GM21723 (cell line): ENCODE measurements at regions not wholly inside any gene's neighbourhood (a gene's known extent, or its start where the extent isn't known, plus 50 kb on each side); places are given as distances from the start of the nearest gene placed in this dataset.

Source experiments
- ATAC-seq: cut with Tn5 transposase; IDR thresholded peaks from one replicate; pipeline ENCODE4 v1.9.1; 2021; ENCODE audit warnings: mild to moderate bottlenecking, moderate library complexity; ENCODE audit not compliant: unreplicated experiment

DNA sequence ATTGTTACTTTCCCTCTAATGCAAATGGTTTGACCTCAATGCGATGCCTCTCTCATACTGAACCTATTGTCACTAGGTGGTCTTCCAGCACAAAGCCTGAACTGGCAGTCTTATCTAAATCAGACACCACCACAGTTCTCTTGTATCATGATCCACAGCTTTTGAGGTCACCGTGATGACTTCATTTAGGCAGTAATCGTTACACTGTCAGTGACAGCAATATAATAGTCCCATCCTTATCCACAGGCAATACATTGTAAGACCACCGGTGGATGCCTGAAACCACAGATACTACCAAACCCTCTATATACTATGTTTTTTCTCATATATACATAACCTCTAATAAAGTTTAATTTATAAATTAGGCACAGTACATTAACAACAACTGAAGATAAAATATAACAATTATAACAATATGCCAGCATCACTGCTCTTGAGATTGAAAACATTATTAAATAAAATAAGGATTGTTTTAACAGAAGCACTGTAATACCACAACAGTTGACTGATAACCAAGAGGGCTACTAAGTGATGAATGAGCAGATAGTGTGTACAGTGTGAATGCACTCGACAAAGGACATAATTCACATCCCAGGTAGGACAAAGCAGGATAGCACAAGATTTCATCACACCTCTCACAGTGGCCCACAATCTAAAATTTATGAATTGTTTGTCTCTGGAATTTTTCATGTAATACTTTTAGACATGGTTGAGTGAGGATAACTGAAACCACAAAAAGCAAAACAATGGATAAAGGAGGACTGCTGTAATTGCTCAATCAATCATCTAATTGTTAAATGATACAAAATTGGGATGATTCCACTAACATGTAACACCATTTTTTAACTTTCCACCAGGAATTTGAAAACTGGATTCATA is 419.4 kb downstream of the CENPC start:
- ATAC-seq = no peak

GRCh38 chr4:67124716-67125115 is 420.6 kb downstream of the CENPC start:
- ATAC-seq = no peak

- no peak for ATAC-seq
Measured at GRCh38 chr4:67122029-67122428, 423.3 kb downstream of the CENPC start.

GRCh38 chr4:67120369-67120768 is 424.9 kb downstream of the CENPC start:
- no peak for ATAC-seq

GRCh38 chr4:67109276-67109675 is 436.0 kb downstream of the CENPC start:
- ATAC-seq = no peak

GRCh38 chr4:67106861-67107460 is 438.3 kb downstream of the CENPC start:
- no peak for ATAC-seq

DNA sequence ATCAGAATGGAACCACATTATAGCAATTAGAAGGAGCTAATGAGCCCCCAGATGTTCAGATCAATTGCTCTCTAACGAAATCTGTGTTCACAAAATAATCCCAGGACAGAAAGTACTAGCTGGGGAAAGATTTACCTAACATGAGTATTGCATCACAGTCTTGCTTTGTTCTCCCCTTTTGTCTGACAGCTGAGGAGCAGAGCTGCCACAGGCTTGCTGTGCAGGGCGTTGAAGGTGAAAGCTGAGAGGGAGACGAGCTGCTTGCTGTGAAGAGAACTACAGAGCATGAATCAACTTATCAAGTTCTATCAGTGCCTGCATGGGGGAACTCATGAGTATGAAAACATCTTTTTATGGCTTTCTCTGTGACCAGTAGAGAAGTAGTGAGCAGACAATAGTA is 441.2 kb downstream of the CENPC start:
- ATAC-seq = no peak

DNA sequence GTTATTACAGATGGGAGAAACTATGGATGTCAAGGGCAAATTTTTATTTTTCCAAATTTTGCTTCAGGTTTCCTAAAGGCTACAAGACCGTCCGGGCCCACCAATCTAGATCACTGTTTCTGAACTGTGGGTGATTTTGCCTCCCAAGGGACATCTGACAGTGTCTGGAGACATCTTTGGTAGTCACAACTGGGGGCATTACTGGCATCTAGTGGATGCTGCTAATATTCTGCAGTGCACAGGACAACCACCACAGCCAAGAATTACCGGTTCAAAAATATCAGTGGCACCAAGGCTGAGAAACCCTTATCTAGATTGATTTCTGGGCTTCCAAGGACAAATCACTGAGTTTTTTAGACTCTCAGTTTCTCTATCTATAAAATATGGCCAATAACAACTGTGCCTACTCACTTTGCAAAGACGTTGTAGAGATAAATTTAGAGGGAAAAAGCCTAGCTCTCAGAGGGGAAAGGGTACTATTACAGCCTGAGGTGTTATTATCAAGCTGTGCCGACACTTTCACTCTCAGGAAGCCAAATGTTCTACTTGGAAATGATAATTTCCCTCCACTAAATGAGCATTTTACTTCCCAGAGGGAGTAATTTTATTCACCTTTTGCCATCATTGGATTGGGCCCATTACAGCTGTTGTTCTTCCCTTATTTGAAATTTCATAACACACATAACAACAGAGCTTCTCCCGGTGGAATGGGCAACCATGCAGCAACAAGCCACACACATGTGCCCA is 442.1 kb downstream of the CENPC start:
- ATAC-seq = no peak

DNA sequence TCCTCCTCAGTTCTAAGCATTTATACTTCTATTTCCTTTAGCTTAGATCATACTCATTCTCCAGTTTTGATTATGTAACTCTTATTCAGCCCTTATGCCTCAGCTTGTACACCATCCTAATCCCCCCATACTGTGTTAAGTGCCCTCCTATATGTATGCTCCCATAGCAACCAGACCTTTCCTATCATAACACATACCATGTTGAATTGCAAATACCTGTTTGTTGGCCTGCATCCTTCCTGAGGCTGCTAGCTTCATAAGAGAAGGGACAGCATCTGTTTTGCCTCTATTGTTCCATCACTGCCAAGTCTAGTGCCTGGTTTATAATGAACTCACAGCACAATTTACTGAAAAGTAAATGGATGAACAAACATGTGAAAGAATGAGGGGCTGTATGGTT is 443.7 kb downstream of the CENPC start:
- no peak for ATAC-seq

DNA sequence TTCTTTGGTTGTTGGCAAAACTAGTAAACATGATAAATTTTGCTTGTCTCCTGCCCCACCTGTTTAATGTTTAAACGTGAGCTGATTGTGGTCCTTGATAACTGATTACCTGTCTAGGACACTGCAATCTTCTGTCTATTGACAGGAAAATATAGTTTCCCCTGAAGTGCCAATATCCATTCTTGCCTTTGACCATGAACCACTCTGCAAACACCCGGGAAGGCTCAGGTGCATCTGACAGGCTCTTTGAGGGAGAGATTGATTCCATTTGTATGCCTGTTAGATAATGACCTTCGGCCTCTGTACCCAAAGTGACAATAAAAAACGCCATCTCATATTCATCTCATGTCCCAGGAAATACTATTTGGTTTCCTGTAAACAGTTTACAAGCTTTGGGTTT is 453.0 kb downstream of the CENPC start:
- ATAC-seq = no peak

- no peak for ATAC-seq
Measured at GRCh38 chr4:67091673-67092072, 453.6 kb downstream of the CENPC start.

DNA sequence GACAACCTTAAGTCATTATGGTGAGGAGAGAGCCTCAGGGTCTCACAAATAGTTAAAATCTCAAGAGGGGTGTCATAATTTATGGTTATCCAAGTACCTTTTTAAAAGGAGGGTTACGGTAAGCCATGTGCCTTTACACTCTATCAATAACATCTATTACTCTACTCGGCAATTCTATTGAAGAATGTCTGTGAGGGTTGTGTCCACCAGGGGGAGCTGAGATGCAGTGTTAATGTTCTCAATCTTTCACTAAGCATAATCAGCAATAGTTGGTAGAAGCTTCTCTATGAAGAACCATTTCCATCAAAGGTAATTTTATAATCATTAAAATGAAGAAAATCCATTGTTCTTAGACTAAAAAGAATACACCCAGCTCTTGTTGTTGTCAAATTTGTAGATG is 457.4 kb downstream of the CENPC start:
- peak; percentile 86 for ATAC-seq

DNA sequence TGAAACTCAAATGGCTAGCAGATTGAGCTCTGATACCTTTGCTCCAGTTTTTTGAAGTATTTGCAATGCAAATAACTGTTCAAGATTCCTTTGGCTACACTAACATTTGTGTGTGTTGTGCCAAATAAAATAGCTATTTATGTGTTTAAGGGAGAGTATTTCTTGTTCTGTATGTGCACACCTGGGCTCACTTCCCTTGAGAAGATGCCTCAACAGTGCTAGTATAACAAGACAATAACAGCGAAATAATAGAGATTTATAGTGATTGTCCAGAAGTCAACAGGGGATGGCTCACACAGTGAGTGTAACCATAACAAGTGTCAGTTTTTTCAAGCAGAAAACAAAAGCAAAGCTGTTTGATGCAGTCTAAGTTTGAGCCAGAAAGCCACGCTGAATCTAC is 460.5 kb downstream of the CENPC start:
- no peak for ATAC-seq

- no peak for ATAC-seq
Measured at GRCh38 chr4:67083496-67083895, 461.8 kb downstream of the CENPC start.

DNA sequence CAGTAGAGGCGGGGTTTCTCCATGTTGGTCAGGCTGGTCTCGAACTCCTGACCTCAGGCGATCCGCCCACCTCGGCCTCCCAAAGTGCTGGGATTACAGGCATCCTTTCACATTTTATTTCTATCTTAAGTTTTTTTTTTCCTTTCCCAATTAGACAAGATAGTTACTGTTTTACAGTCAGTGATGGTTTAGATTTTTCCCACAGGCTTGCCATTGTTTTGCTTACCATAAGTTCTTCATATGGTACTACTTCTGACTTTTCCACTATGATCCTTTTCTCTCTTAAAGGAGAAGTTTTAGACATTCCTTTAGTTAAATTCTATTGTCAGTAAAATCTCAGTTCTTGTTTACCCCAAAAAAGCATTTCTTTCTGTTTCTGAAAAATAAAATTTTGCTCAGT is 462.6 kb downstream of the CENPC start:
- ATAC-seq = no peak

DNA sequence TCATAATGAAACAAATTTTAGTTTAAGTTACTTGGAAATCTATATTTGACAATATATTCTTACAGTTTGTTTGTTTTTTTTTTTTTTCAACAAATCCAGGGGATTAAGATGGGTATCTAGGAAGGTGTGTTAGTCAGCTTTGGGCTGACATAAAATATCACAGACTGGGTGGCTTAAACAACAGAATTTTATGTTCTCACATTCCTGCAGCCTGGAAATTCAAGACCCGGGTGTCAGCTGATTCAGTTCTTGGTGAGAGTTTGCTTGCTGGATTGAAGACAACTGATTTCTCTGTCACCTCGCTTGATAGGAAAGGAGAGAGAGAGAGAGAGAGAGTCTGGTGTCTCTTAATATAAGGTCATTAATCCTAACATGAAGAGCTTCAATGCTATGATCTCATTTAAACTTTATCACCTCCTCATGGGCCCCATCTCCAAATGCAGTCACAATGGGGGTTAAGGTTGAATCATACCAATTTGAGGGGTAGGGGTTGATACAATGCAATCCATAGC is 465.2 kb downstream of the CENPC start:
- no peak for ATAC-seq

DNA sequence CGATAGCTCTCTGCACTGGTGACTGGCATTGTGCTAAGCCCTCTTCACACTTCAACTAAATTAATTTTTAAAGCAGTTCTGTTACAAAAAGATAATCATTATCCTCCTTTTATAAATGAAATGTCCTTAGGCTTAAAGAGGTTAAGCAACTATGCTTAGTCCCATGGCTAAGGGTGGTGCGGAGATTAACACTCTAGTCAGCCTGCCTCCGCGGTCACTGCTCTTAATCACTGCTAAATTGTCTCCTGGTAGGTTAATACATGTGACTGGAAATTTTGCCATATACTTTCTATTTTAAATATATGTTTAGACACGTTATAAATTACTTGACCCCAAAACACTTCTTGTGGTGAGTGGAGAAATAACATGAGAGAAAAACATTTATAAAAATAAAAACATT is 473.7 kb downstream of the CENPC start:
- no peak for ATAC-seq

- no peak for ATAC-seq
Measured at GRCh38 chr4:67055319-67055718, 490.0 kb downstream of the CENPC start.

GRCh38 chr4:67054896-67055295 is 490.4 kb downstream of the CENPC start:
- ATAC-seq = no peak

- no peak for ATAC-seq
Measured at GRCh38 chr4:67052814-67053675, 492.3 kb downstream of the CENPC start.
